ENCODE measurements at regions not wholly inside any gene's neighbourhood (a gene's known extent, or its start where the extent isn't known, plus 50 kb on each side); places are given as distances from the start of the nearest gene placed in this dataset.

DNA sequence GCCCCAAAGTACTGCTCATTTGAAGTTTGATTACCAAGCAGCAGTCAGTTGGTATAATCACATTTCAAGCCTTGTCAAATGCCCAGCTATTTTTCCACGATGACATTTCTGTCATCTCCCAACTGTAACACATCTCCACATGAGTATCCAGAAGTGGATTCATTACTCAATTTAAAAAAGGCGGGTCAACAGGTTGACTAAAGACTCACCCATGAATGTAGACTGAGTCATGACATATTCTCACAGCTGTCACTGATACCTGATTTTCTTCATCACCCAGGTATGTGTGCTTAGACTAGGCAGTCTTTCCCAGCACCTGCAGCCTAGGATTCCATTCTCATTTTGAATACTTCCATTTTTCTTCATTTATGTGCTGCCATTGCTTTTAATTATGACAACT lies 75.1 kb upstream of the DBX2 start:
- Mint-ChIP-seq H3K4me1 (ENCODE audit: low read depth, unreplicated experiment) (no peaks in the 10 kb centered on the region), H3K9me3 (ENCODE audit: unreplicated experiment) (no peaks in the 10 kb centered on the region), H3K27ac (ENCODE audit: unreplicated experiment) (no peak overlapping the region), H3K4me3 (ENCODE audit: unreplicated experiment) (no peak overlapping the region), H3K27me3 (ENCODE audit: insufficient read depth, unreplicated experiment) (peaks cover 3% of the 10 kb centered on the region), H3K36me3 (ENCODE audit: insufficient read depth, unreplicated experiment) (no peaks in the 10 kb centered on the region)
- Histone ChIP-seq H3K27me3 (replicated peaks; ENCODE audit: control insufficient read depth, insufficient read depth, low read length) (no peaks in the 10 kb centered on the region), H3K4me1 (no peaks in the 10 kb centered on the region), H3K4me3 (ENCODE audit: low read depth, low read length) (no peak overlapping the region), H3K36me3 (ENCODE audit: control insufficient read depth, insufficient read depth, low read length) (no peaks in the 10 kb centered on the region), H3K9me3 (no peaks in the 10 kb centered on the region)
- CTCF ChIA-PET, result no interaction called here
- TF ChIP-seq CTCF (IDR thresholded peaks at IDR 0.05; ENCODE audit: insufficient read depth in 1 of 2, low read depth in 1 of 2, low read length in 1 of 2, severe bottlenecking in 1 of 2, unreplicated experiment in 1 of 2), result no peak
- POLR2A ChIA-PET, result no interaction called here
- BruUV-seq (replicated peaks), result no TSS peak
- no peak for DNase-seq
- intact Hi-C loops (cut with micrococcal nuclease; ENCODE audit: unreplicated experiment), result no loop called here

GRCh38 chr12:45128637-45129036 lies 77.7 kb upstream of the DBX2 start:
- H3K27me3 ChIP-seq (replicated peaks; ENCODE audit: control insufficient read depth, insufficient read depth, low read length), result no peaks in the 10 kb centered on the region
- TF ChIP-seq CTCF (IDR thresholded peaks at IDR 0.05; ENCODE audit: insufficient read depth in 1 of 2, low read depth in 1 of 2, low read length in 1 of 2, severe bottlenecking in 1 of 2, unreplicated experiment in 1 of 2), result no peak
- Mint-ChIP-seq H3K36me3 (ENCODE audit: insufficient read depth, unreplicated experiment) (no peaks in the 10 kb centered on the region), H3K9me3 (ENCODE audit: unreplicated experiment) (peaks cover 5% of the 10 kb centered on the region), H3K4me3 (ENCODE audit: unreplicated experiment) (no peak overlapping the region), H3K27me3 (ENCODE audit: insufficient read depth, unreplicated experiment) (peaks cover 3% of the 10 kb centered on the region), H3K4me1 (ENCODE audit: low read depth, unreplicated experiment) (no peaks in the 10 kb centered on the region), H3K27ac (ENCODE audit: unreplicated experiment) (no peak overlapping the region)
- intact Hi-C loops (cut with micrococcal nuclease; ENCODE audit: unreplicated experiment), result no loop called here
- no peak overlapping the region for H3K4me3 ChIP-seq (ENCODE audit: low read depth, low read length)
- H3K4me1 ChIP-seq, result no peaks in the 10 kb centered on the region
- ChIA-PET POLR2A (no interaction called here), CTCF (interaction anchor here (0.6 kb wide), 1 partner anchor 60 kb away, joined by 3 read pairs; no protein-coding TSS in a partner anchor)
- no peak for DNase-seq
- H3K9me3 ChIP-seq, result no peaks in the 10 kb centered on the region
- no TSS peak for BruUV-seq (replicated peaks)
- no peaks in the 10 kb centered on the region for H3K36me3 ChIP-seq (ENCODE audit: control insufficient read depth, insufficient read depth, low read length)

DNA sequence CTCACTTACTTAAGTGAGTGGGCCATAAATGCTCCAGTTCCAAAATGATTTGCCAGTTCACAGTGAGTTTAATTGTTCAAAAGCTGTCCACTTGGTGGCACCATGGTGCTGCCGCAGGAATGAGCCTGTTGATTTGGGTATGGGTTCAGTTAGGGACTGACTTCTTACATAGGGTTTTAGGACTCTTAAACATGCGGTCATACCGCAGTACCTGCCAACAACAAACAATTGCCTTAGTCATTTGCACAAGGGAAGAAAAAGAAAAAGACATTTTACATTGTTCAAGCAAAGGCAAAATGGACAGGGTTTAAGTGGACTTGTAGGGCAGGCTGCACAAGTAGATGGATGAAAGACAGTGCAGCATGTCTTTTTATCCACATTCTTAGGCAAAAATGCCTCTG lies 80.0 kb upstream of the DBX2 start:
- POLR2A ChIA-PET, result interaction anchor here (0.5 kb wide), 1 partner anchor 1242 kb away, joined by 7 read pairs; no protein-coding TSS in a partner anchor
- peak; percentile 65 to 74 for DNase-seq
- no peak overlapping the region for H3K4me3 Mint-ChIP-seq (ENCODE audit: unreplicated experiment)
- H3K27me3 ChIP-seq (replicated peaks; ENCODE audit: control insufficient read depth, insufficient read depth, low read length), result no peaks in the 10 kb centered on the region
- H3K36me3 ChIP-seq (ENCODE audit: control insufficient read depth, insufficient read depth, low read length), result no peaks in the 10 kb centered on the region
- H3K9me3 ChIP-seq, result no peaks in the 10 kb centered on the region
- no peaks in the 10 kb centered on the region for H3K27me3 Mint-ChIP-seq (ENCODE audit: insufficient read depth, unreplicated experiment)
- no peaks in the 10 kb centered on the region for H3K36me3 Mint-ChIP-seq (ENCODE audit: insufficient read depth, unreplicated experiment)
- no TSS peak for BruUV-seq (replicated peaks)
- no peak overlapping the region for H3K27ac Mint-ChIP-seq (ENCODE audit: unreplicated experiment)
- peaks cover 23% of the 10 kb centered on the region for H3K9me3 Mint-ChIP-seq (ENCODE audit: unreplicated experiment)
- H3K4me1 Mint-ChIP-seq (ENCODE audit: low read depth, unreplicated experiment), result no peaks in the 10 kb centered on the region
- H3K4me3 ChIP-seq (ENCODE audit: low read depth, low read length), result no peak overlapping the region
- CTCF ChIA-PET, result interaction anchor here (0.6 to 1.1 kb wide), 2 partner anchors 40 to 334 kb away, joined by 3 read pairs; no protein-coding TSS in a partner anchor
- intact Hi-C loops (cut with micrococcal nuclease; ENCODE audit: unreplicated experiment), result loop anchor here (1.0 to 10.0 kb wide), 6 partner anchors 40 to 781 kb away; partner anchors contain the start of gene ARID2
- H3K4me1 ChIP-seq, result no peaks in the 10 kb centered on the region
- peak; percentile 77 to 85 for TF ChIP-seq CTCF (IDR thresholded peaks at IDR 0.05; ENCODE audit: insufficient read depth in 1 of 2, low read depth in 1 of 2, low read length in 1 of 2, severe bottlenecking in 1 of 2, unreplicated experiment in 1 of 2)
